GM12891 (cell line): ENCODE measurements at regions not wholly inside any gene's neighbourhood (a gene's known extent, or its start where the extent isn't known, plus 50 kb on each side); places are given as distances from the start of the nearest gene placed in this dataset.

Source experiments
- PAX5 ChIP-seq: IDR thresholded peaks from 2 replicates; pipeline ENCODE4 v1.6.1; 2011; ENCODE audit warnings: low read length, moderate library complexity, mild to moderate bottlenecking; ENCODE audit not compliant: insufficient read depth, severe bottlenecking
- POLR2A ChIP-seq: IDR thresholded peaks from 2 replicates; pipeline ENCODE4 v1.6.1; 2011; ENCODE audit warnings: low read depth, low read length, control low read depth
- POLR2AphosphoS5 ChIP-seq: IDR thresholded peaks from 2 replicates; pipeline ENCODE4 v1.6.1; 2011; ENCODE audit warnings: low read depth, low read length, control low read depth
- POU2F2 ChIP-seq: IDR thresholded peaks from 2 replicates; pipeline ENCODE4 v1.6.1; 2011; ENCODE audit warnings: low read depth, mild to moderate bottlenecking, control low read depth, low read length, moderate library complexity
- SPI1 ChIP-seq: IDR thresholded peaks from 2 replicates; pipeline ENCODE4 v1.6.1; 2011; ENCODE audit warnings: low read depth, low read length, control low read depth
- TAF1 ChIP-seq: IDR thresholded peaks from 2 replicates; pipeline ENCODE4 v1.6.1; 2011; ENCODE audit warnings: low read depth, low read length, control low read depth

GRCh38 chr2:118519511-118519910 is 327.9 kb downstream of the EN1 start:
- TF ChIP-seq POLR2AphosphoS5 (no peak), POLR2A (no peak), PAX5 (no peak), TAF1 (no peak), SPI1 (no peak), POU2F2 (no peak)
